Neuron (in vitro differentiated cells): ENCODE measurements at regions not wholly inside any gene's neighbourhood (a gene's known extent, or its start where the extent isn't known, plus 50 kb on each side); places are given as distances from the start of the nearest gene placed in this dataset.

ENCODE experiments used
- H2AFZ ChIP-seq: one replicate; pipeline ENCODE4 v1.6.1; 2013; ENCODE audit warnings: low read depth, mild to moderate bottlenecking, inconsistent platforms, low read length, moderate library complexity
- H3K27me3 ChIP-seq: one replicate; pipeline ENCODE4 v1.6.1; 2013; ENCODE audit warnings: low read length; ENCODE audit not compliant: insufficient read depth
- H3K36me3 ChIP-seq: one replicate; pipeline ENCODE4 v1.6.1; 2013; ENCODE audit warnings: low read length; ENCODE audit not compliant: insufficient read depth
- H3K4me1 ChIP-seq: one replicate; pipeline ENCODE4 v1.6.1; 2013; ENCODE audit warnings: low read length; ENCODE audit not compliant: insufficient read depth
- H3K4me3 ChIP-seq: 2 replicates; pipeline ENCODE4 v1.5.1; 2013; ENCODE audit warnings: mild to moderate bottlenecking, low read length, moderate library complexity
- H3K9me3 ChIP-seq: one replicate; pipeline ENCODE4 v1.6.1; 2013; ENCODE audit warnings: low read length

DNA sequence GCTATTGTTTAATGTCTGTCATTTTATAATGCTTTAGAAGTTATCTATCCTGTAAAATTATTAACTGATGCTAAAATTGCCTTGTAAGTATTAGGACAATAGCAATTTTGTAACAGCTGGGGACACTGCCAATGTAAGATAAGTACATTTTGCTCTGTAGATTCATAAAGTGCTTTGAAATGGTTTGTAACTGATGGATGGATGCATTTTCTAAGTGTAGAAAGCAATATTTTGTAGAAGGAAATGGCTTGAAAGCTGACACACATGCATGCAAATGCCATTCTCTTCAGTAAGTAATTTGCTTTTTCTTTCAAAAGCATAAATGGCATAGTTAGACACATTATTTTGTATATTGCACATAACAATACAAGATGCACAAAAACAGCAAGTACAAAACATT, 129.8 kb downstream of the FOXG1 start:
- Histone ChIP-seq H3K4me1 (no peaks in the 10 kb centered on the region), H3K9me3 (no peaks in the 10 kb centered on the region), H2AFZ (no peak overlapping the region), H3K27me3 (no peaks in the 10 kb centered on the region), H3K4me3 (no peak overlapping the region), H3K36me3 (no peaks in the 10 kb centered on the region)

DNA sequence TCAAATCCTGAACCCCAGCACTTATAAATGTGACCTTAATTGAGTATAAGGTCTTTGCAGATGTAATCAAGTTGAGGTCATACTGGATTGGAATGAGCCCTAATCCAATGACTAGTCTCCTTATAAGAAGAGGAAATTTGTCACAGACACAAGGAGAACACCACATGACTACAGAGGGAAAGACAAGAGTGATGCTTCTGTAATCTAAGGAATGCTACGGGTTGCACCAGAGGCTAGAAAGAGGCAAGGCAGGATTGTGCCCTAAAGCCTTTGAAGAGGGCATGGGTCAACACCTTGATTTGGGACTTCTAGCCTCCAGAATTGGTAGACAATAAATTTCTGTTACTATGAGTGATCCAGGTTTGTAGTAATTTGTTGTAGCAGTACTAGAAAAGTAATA, 135.0 kb downstream of the FOXG1 start:
- Histone ChIP-seq H3K4me3 (no peak overlapping the region), H3K27me3 (no peaks in the 10 kb centered on the region), H2AFZ (no peak overlapping the region), H3K4me1 (no peaks in the 10 kb centered on the region), H3K9me3 (no peaks in the 10 kb centered on the region), H3K36me3 (no peaks in the 10 kb centered on the region)

DNA sequence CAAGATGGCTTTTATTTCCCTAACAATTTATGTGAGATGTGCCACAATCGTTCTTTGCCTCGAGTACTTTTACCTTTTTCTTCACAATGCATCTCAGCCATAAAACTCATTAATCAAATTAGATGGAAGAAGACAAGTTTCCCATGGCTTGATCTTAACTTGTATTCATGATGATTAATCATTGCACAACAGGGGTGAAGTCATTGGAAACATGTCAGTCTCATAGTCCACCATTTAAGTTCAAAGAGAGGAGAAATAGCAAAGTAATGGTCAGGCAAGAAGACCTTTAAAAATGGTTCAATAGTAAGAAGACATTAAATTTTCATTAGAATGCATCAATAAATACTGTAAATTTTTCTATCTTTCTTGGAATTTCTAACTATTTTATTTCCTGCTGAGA, 136.3 kb downstream of the FOXG1 start:
- no peaks in the 10 kb centered on the region for H3K27me3 ChIP-seq
- no peak overlapping the region for H3K4me3 ChIP-seq
- no peaks in the 10 kb centered on the region for H3K4me1 ChIP-seq
- H3K36me3 ChIP-seq, result no peaks in the 10 kb centered on the region
- H2AFZ ChIP-seq, result no peak overlapping the region
- no peaks in the 10 kb centered on the region for H3K9me3 ChIP-seq

DNA sequence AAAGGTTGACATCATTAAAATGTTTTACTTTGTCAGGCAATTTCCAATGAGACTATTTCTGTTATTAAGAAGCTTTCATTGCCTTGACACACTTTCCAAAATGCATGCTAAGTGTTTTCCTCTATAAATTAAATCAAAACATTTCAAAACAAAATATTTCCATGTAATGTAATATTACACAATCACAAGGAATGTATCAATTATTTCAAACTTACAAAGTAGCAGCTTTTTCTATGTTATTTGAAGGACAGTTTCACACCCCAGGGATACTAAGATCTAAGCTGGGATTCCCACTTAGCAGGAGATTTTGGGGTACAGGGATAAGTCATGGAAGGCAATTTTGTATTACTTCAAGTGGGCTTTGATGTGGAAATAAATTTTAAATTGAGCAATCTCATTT, 144.9 kb downstream of the FOXG1 start:
- H2AFZ ChIP-seq, result no peak overlapping the region
- H3K9me3 ChIP-seq, result no peaks in the 10 kb centered on the region
- H3K4me1 ChIP-seq, result no peaks in the 10 kb centered on the region
- H3K36me3 ChIP-seq, result no peaks in the 10 kb centered on the region
- no peaks in the 10 kb centered on the region for H3K27me3 ChIP-seq
- no peak overlapping the region for H3K4me3 ChIP-seq

DNA sequence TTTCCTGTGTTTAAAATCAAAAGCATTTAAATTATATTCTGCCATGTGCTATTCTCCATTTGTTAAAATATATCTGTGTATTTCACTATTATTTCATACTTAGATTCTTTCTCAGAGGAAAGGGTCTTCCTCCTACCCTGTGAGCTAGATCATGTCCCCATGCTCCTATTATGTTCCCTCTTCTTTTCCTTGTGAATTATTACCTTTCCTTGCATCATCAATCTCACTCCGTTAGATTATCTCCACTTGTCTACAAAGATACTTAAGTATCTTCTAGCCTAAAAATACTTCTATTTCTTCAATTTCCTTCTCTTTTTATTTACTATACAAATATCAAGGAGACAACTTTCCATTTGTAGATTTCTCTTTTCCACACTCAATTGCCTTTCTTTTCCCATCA, 146.5 kb downstream of the FOXG1 start:
- Histone ChIP-seq H3K4me3 (no peak overlapping the region), H3K9me3 (no peaks in the 10 kb centered on the region), H3K27me3 (no peaks in the 10 kb centered on the region), H2AFZ (no peak overlapping the region), H3K36me3 (no peaks in the 10 kb centered on the region), H3K4me1 (no peaks in the 10 kb centered on the region)

DNA sequence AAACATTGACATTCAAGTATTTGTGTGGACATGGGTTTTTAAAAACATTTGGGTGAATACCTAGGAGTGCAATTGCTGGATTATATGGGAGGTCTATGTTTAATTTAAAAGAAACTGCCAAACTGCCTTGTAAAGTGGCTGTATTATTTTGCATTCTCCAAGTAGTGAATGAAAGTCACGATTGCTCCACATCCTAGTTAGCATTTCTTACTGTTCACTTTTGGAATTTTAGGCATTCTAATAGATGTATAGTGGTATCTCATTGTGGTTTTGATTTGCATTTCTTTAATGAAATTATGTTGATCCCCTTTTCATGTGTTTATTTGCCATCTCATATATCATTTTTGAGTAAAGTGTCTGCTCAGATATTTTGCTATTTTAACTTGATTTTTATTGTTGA, 159.5 kb downstream of the FOXG1 start:
- H3K9me3 ChIP-seq, result no peaks in the 10 kb centered on the region
- no peaks in the 10 kb centered on the region for H3K27me3 ChIP-seq

DNA sequence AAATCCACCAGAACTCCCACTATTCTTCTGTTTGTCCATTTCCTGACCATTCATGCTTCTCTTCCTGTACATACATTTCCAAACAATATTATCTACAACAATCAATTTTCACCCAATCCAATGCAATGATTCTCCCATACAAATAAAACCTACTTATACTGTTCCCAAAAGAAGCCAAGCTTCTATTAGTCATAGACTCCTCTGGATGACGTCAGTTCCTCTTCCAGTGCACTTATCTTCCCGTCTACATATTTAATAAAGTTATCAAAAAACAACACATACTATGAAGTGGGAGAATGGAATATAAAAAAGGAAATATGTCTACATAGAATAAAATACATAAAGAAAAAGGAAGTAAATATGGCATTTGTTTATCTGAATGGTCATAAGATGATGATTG, 165.4 kb downstream of the FOXG1 start:
- Histone ChIP-seq H3K4me1 (no peaks in the 10 kb centered on the region), H3K9me3 (no peaks in the 10 kb centered on the region), H3K36me3 (no peaks in the 10 kb centered on the region), H3K27me3 (no peaks in the 10 kb centered on the region), H3K4me3 (no peak overlapping the region), H2AFZ (no peak overlapping the region)

More for the DNA sequence above, 159.5 kb downstream of the FOXG1 start:
- no peak overlapping the region for H3K4me3 ChIP-seq
- H2AFZ ChIP-seq, result no peak overlapping the region
- no peaks in the 10 kb centered on the region for H3K36me3 ChIP-seq
- H3K4me1 ChIP-seq, result no peaks in the 10 kb centered on the region

DNA sequence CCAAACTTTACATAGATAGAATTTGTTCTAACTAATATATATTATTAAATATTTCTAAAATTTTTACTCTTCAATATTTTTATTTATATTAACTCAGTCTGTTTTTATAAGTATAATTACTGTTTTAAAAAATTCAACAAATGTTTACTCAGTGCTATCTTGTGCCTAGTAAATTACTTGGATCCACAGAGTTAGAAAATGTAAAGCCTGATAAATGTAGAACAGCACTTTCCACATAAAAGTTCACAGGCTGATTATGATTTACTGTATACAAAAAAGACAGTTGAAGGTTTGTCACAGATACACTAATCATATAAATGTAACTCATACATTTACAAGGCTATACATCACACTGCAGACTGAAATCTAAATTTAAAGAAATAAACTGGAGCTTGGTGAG, 170.0 kb downstream of the FOXG1 start:
- Histone ChIP-seq H3K36me3 (no peaks in the 10 kb centered on the region), H3K27me3 (no peaks in the 10 kb centered on the region), H3K4me1 (no peaks in the 10 kb centered on the region), H3K9me3 (no peaks in the 10 kb centered on the region), H3K4me3 (no peak overlapping the region), H2AFZ (no peak overlapping the region)

DNA sequence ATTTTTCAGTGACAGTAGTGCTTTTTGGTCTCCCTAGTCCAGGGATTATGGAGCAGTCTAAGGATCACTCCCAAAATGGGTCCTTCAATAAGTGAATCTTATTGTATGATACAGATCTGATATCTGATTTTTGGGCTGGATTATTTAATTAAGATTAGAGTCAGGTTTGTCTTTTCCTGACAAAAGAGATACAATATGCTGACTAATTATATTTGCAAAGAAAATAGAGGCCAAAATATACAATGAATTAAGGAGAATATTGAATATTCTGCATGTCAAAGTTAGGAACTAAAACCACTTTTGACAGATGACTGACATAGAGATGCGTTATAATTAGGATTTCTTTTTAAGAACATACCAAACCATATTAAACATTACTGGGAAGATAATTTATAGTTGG, 175.2 kb downstream of the FOXG1 start:
- Histone ChIP-seq H3K4me3 (no peak overlapping the region), H3K36me3 (no peaks in the 10 kb centered on the region), H2AFZ (no peak overlapping the region), H3K4me1 (no peaks in the 10 kb centered on the region), H3K27me3 (no peaks in the 10 kb centered on the region), H3K9me3 (no peaks in the 10 kb centered on the region)

DNA sequence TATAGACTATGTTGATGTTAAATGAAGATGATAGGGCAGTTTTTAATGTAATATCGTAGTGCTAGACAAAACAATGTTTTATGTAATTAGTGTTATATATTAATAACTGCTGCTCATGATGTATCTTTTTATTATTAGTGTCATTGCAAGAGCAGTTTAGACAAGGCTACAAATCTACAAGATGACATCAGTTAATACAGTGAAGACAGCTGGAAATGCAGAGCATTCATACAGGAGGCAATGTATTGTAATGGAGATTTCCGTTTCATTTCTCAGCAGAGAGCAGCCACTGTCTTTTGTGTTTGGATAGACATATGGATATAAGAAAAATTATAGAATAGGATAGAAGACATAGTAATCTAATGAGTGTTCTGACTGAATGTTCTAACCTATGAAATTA, 178.0 kb downstream of the FOXG1 start:
- no peak overlapping the region for H2AFZ ChIP-seq
- H3K27me3 ChIP-seq, result no peaks in the 10 kb centered on the region
- no peaks in the 10 kb centered on the region for H3K36me3 ChIP-seq
- H3K4me1 ChIP-seq, result no peaks in the 10 kb centered on the region
- H3K9me3 ChIP-seq, result no peaks in the 10 kb centered on the region
- no peak overlapping the region for H3K4me3 ChIP-seq

DNA sequence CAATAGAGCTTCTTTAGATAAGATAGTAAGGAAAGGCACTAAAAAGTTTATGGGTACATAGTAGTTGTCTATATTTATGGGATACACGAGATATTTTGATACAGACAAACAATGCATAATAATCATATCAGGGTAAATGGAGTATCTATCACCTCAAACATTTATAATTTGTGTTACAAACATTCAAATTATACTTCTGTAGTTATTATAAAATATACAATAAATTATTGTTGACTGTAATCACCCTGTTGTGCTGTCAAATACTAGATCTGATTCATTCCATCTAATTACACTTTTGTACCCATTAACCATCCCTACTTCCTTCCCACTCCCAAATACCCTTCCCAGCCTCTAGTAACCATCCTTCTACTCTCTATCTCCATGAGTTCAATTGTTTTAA, 179.7 kb downstream of the FOXG1 start:
- Histone ChIP-seq H3K36me3 (no peaks in the 10 kb centered on the region), H3K4me3 (no peak overlapping the region), H3K9me3 (no peaks in the 10 kb centered on the region), H3K27me3 (no peaks in the 10 kb centered on the region), H2AFZ (no peak overlapping the region), H3K4me1 (no peaks in the 10 kb centered on the region)

DNA sequence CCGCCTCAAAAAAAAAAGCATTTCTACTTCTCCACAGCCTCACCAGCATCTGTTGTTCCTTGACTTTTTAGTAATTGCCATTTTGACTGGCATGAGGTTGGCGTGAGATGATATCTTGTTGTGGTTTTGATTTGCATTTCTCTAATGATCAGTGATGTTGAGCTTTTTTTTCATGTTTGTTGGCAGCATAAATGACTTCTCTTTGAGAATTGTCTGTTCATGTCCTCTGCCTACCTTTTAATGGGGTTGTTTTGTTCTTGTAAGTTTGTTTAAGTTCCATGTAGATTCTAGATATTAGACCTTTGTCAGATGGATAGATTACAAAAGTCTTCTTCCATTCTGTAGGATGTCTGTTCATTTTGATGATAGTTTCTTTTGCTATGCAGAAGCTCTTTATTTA, 182.9 kb downstream of the FOXG1 start:
- Histone ChIP-seq H3K4me3 (no peak overlapping the region), H3K27me3 (no peaks in the 10 kb centered on the region), H3K9me3 (no peaks in the 10 kb centered on the region), H3K36me3 (no peaks in the 10 kb centered on the region), H2AFZ (no peak overlapping the region), H3K4me1 (no peaks in the 10 kb centered on the region)

DNA sequence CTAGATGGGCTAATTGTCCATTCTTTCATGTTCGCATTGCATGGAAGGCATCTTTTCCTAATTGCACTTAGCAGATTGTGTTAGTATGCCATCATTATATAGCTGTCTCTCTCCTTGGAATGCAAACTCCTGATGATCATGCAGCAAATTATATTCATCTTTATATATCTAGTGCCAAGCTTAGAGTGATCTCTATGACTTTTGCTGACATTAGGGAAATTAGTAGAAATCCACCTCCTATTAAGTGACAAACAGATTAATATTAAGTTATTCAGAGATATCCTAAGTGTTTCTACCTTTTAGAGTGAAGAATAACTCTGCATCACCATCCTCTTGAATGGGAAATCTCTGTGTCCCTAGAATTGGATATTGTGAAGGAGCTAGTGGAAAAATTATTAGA, 185.6 kb downstream of the FOXG1 start:
- Histone ChIP-seq H2AFZ (no peak overlapping the region), H3K4me3 (no peak overlapping the region), H3K4me1 (no peaks in the 10 kb centered on the region), H3K27me3 (no peaks in the 10 kb centered on the region), H3K9me3 (no peaks in the 10 kb centered on the region), H3K36me3 (no peaks in the 10 kb centered on the region)

DNA sequence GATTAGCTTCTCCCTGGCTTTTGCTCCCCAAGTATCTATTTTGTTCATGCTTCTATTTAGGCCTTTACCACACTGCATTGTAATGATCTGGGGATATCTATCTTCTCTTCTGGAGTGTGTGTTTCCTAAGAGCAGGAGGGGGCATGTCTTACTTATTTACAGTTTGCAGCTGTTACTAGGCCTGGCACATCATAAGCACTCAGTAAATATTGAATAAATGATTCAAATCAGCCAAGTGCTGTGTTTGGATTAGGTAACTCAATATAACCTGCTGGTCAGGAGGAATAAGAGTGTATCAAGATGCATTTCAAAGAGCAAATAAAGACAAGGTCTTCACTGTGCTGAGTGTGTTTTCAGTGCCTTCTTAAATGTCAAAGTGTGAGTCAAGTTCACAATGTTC, 186.1 kb downstream of the FOXG1 start:
- Histone ChIP-seq H2AFZ (no peak overlapping the region), H3K4me3 (no peak overlapping the region), H3K36me3 (no peaks in the 10 kb centered on the region), H3K9me3 (no peaks in the 10 kb centered on the region), H3K27me3 (no peaks in the 10 kb centered on the region), H3K4me1 (no peaks in the 10 kb centered on the region)
